PFSK-1 (cell line): ENCODE measurements at regions not wholly inside any gene's neighbourhood (a gene's known extent, or its start where the extent isn't known, plus 50 kb on each side); places are given as distances from the start of the nearest gene placed in this dataset.

Experiments used
- FOXP2 ChIP-seq: optimal IDR thresholded peaks from 2 replicates; pipeline ENCODE3; 2011; ENCODE audit warnings: borderline replicate concordance, control low read depth, inconsistent platforms; ENCODE audit not compliant: insufficient read depth; ENCODE audit errors: extremely low read length, extremely low read depth
- POLR2AphosphoS5 ChIP-seq: IDR thresholded peaks from 2 replicates; pipeline ENCODE4 v1.6.1; 2012; ENCODE audit warnings: low read depth, mild to moderate bottlenecking, control low read depth, low read length, moderate library complexity
- SIN3A ChIP-seq: IDR thresholded peaks from 2 replicates; pipeline ENCODE4 v1.6.1; 2012; ENCODE audit warnings: mild to moderate bottlenecking, low read length, moderate library complexity, borderline replicate concordance; ENCODE audit not compliant: insufficient read depth
- TAF1 ChIP-seq: IDR thresholded peaks from 2 replicates; pipeline ENCODE4 v1.6.1; 2012; ENCODE audit warnings: low read length, control low read depth, borderline replicate concordance; ENCODE audit not compliant: insufficient read depth
- TF ChIP-seq, protein P1 (sequence below), 2 experiments: IDR thresholded peaks; 2 replicates each; pipeline versions ENCODE4 v1.6.1 to v1.8.0; 2011 to 2012; ENCODE audit warnings: low read depth in 2 of 2, low read length in 2 of 2, control low read depth in 1 of 2, inconsistent platforms in 1 of 2, mild to moderate bottlenecking in 1 of 2, moderate library complexity in 1 of 2; ENCODE audit not compliant: insufficient read depth in 1 of 2

DNA sequence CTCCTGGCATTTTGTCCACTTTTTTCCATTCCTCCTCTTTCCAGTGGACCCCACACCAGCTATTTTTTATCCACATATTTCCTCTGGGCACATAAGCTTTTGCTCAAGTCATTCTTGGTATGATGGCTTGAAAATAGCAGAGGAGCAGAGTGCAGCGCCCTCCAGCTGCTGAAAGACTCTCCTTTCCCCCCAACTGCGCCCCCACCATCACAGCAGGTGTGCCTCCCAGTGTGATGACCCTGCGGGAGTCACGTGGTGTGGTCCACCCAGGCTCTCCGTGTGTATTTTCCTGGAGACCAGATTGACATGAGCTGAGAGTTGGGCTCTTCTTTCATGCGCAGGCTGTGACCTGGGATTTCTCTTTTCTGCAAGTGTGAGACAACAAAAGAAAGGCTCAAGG, 1241.6 kb downstream of the TBC1D22A start:
- TF ChIP-seq POLR2AphosphoS5 (no peak), FOXP2 (no peak), SIN3A (no peak), TAF1 (no peak)
- TF ChIP-seq, protein P1, sequence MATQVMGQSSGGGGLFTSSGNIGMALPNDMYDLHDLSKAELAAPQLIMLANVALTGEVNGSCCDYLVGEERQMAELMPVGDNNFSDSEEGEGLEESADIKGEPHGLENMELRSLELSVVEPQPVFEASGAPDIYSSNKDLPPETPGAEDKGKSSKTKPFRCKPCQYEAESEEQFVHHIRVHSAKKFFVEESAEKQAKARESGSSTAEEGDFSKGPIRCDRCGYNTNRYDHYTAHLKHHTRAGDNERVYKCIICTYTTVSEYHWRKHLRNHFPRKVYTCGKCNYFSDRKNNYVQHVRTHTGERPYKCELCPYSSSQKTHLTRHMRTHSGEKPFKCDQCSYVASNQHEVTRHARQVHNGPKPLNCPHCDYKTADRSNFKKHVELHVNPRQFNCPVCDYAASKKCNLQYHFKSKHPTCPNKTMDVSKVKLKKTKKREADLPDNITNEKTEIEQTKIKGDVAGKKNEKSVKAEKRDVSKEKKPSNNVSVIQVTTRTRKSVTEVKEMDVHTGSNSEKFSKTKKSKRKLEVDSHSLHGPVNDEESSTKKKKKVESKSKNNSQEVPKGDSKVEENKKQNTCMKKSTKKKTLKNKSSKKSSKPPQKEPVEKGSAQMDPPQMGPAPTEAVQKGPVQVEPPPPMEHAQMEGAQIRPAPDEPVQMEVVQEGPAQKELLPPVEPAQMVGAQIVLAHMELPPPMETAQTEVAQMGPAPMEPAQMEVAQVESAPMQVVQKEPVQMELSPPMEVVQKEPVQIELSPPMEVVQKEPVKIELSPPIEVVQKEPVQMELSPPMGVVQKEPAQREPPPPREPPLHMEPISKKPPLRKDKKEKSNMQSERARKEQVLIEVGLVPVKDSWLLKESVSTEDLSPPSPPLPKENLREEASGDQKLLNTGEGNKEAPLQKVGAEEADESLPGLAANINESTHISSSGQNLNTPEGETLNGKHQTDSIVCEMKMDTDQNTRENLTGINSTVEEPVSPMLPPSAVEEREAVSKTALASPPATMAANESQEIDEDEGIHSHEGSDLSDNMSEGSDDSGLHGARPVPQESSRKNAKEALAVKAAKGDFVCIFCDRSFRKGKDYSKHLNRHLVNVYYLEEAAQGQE (IDR thresholded peaks at IDR 0.05; ENCODE audit: insufficient read depth in 1 of 2, low read depth in 2 of 2, low read length in 2 of 2): no peak

DNA sequence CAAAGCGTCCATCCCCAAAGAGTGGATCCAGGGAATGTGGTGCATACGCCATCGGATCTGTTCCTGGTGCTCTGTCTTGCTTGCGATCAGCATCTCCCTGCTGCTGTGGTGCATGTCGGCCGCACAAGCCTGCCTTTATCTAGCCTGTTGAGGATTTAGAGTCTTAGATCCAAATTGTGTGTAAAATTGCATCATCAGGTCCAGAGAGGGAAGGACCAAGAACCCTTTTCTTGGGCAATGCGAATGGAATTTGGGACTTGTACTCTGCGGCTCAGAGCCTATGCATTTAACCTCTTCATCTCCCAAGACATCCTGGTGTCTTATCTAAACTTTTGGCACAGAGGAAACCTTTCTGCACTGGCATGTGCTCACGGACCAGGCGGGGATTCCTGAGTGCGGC, 1238.7 kb downstream of the TBC1D22A start:
- no peak for TF ChIP-seq FOXP2
- TF ChIP-seq TAF1: no peak
- no peak for TF ChIP-seq POLR2AphosphoS5

- no peak for TF ChIP-seq TAF1
- TF ChIP-seq, protein P1 (IDR thresholded peaks at IDR 0.05; ENCODE audit: insufficient read depth in 1 of 2, low read depth in 2 of 2, low read length in 2 of 2): no peak
- TF ChIP-seq POLR2AphosphoS5: no peak
- TF ChIP-seq SIN3A: no peak
These were observed 1235.2 kb downstream of the TBC1D22A start for GRCh38 chr22:47997612-47998011.

- TF ChIP-seq SIN3A (no peak), FOXP2 (no peak), TAF1 (no peak), POLR2AphosphoS5 (no peak)
- TF ChIP-seq, protein P1 (IDR thresholded peaks at IDR 0.05; ENCODE audit: insufficient read depth in 1 of 2, low read depth in 2 of 2, low read length in 2 of 2): no peak
These were observed 1234.7 kb downstream of the TBC1D22A start for GRCh38 chr22:47997052-47997590.

GRCh38 chr22:47996446-47996857, 1234.0 kb downstream of the TBC1D22A start:
- TF ChIP-seq SIN3A: no peak
- TF ChIP-seq, protein P1 (IDR thresholded peaks at IDR 0.05; ENCODE audit: insufficient read depth in 1 of 2, low read depth in 2 of 2, low read length in 2 of 2): no peak
- no peak for TF ChIP-seq TAF1
- no peak for TF ChIP-seq POLR2AphosphoS5
- no peak for TF ChIP-seq FOXP2
